A673 (cell line): ENCODE measurements at regions not wholly inside any gene's neighbourhood (a gene's known extent, or its start where the extent isn't known, plus 50 kb on each side); places are given as distances from the start of the nearest gene placed in this dataset.

Experiments used
- EZH2 ChIP-seq: fragments of 200-600 bp; sonication (generic); IDR thresholded peaks from 2 replicates; pipeline ENCODE4 v1.6.1; 2017; ENCODE audit warnings: borderline replicate concordance, low read depth, mild to moderate bottlenecking, mixed read lengths, antibody characterized with exemption, low read length; ENCODE audit not compliant: poor library complexity, severe bottlenecking
- TF ChIP-seq, protein P1 (sequence below): fragments of 300-800, 200-600 bp; sonication (generic); conservative IDR thresholded peaks from 2 replicates; pipeline ENCODE4 v1.5.1; 2017; ENCODE audit warnings: low read depth, mild to moderate bottlenecking, antibody characterized with exemption, low read length, moderate library complexity, mixed read lengths

DNA sequence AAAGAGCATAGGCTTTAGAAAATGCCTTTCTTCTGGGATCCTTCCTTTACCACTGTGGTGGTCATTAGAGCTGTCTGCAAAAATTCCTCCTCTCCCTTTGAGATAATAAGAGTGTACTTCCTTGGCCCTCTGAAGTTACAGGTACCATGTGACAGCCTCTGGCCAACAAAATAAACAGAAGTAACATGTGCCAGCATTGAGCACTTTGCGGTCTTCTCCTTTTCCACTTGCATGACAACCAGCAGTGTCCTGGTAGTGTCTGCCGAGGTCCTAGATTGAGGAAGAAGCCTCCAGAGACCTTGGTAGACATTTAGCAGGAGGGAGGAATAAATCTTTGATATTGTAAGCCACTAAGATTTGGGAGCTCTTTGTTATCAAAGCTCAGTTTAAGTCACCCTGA, 87.5 kb upstream of the ARID1B start:
- TF ChIP-seq EZH2: no peak
- TF ChIP-seq, protein P1, sequence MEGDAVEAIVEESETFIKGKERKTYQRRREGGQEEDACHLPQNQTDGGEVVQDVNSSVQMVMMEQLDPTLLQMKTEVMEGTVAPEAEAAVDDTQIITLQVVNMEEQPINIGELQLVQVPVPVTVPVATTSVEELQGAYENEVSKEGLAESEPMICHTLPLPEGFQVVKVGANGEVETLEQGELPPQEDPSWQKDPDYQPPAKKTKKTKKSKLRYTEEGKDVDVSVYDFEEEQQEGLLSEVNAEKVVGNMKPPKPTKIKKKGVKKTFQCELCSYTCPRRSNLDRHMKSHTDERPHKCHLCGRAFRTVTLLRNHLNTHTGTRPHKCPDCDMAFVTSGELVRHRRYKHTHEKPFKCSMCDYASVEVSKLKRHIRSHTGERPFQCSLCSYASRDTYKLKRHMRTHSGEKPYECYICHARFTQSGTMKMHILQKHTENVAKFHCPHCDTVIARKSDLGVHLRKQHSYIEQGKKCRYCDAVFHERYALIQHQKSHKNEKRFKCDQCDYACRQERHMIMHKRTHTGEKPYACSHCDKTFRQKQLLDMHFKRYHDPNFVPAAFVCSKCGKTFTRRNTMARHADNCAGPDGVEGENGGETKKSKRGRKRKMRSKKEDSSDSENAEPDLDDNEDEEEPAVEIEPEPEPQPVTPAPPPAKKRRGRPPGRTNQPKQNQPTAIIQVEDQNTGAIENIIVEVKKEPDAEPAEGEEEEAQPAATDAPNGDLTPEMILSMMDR: no peak
